ENCODE measurements at regions not wholly inside any gene's neighbourhood (a gene's known extent, or its start where the extent isn't known, plus 50 kb on each side); places are given as distances from the start of the nearest gene placed in this dataset.
A peak's percentile ranks its signal among the peaks of the same experiment; 100 is the strongest.

- Histone ChIP-seq H3K27me3 (peaks cover 16 to 25% of the 10 kb centered on the region in 2 donors), H3K27ac (no peak overlapping the region), H3K9me3 (no peaks in the 10 kb centered on the region), H3K36me3 (no peaks in the 10 kb centered on the region), H3K4me3 (no peak overlapping the region), H3K4me1 (peaks cover 0 to 4% (median 0%) of the 10 kb centered on the region in 4 donors)
- TF ChIP-seq CTCF (IDR thresholded peaks at IDR 0.05) (no peak), POLR2A (IDR thresholded peaks at IDR 0.05) (no peak)
- intact Hi-C loops (cut with DNase I), result no loop called here
- DNase-seq (no peak), ATAC-seq (no peak)
- 21% methylated on average over 2 of the region's 2 CpGs for WGBS (ENCODE audit: insufficient coverage, low coverage, low lambda C conversion rate, missing lambda C conversion rate)
These were observed 134.0 kb upstream of the ZIC3 start for GRCh38 chrX:137431693-137432488.

- ATAC-seq, result no peak
- TF ChIP-seq POLR2A (IDR thresholded peaks at IDR 0.05) (no peak), CTCF (IDR thresholded peaks at IDR 0.05) (no peak)
- Histone ChIP-seq H3K9me3 (no peaks in the 10 kb centered on the region), H3K36me3 (no peaks in the 10 kb centered on the region), H3K4me3 (no peak overlapping the region), H3K27me3 (peaks cover 16 to 30% of the 10 kb centered on the region in 2 donors), H3K27ac (no peak overlapping the region), H3K4me1 (peaks cover 0 to 4% (median 0%) of the 10 kb centered on the region in 4 donors)
- intact Hi-C loops (cut with DNase I), result no loop called here
- no peak for DNase-seq
These were observed 134.9 kb upstream of the ZIC3 start for GRCh38 chrX:137430984-137431475.

- Histone ChIP-seq H3K36me3 (no peaks in the 10 kb centered on the region), H3K27ac (no peak overlapping the region), H3K27me3 (peaks cover 16 to 30% of the 10 kb centered on the region in 2 donors), H3K4me3 (no peak overlapping the region), H3K4me1 (peaks cover 0 to 4% (median 0%) of the 10 kb centered on the region in 4 donors), H3K9me3 (no peaks in the 10 kb centered on the region)
- WGBS (ENCODE audit: insufficient coverage, low coverage, low lambda C conversion rate, missing lambda C conversion rate), result 17% methylated on average over 13 of the region's 17 CpGs
- TF ChIP-seq CTCF (IDR thresholded peaks at IDR 0.05) (no peak), POLR2A (IDR thresholded peaks at IDR 0.05) (no peak)
- intact Hi-C loops (cut with DNase I), result no loop called here
- ATAC-seq (no peak), DNase-seq (no peak)
These were observed 135.6 kb upstream of the ZIC3 start for GRCh38 chrX:137430301-137430700.

GRCh38 chrX:137428766-137429591, 136.9 kb upstream of the ZIC3 start:
- Histone ChIP-seq H3K36me3 (no peaks in the 10 kb centered on the region), H3K9me3 (no peaks in the 10 kb centered on the region), H3K27me3 (peaks cover 16 to 30% of the 10 kb centered on the region in 2 donors), H3K27ac (no peak overlapping the region), H3K4me3 (peak overlapping the region; percentile 35 to 43 (median 43)), H3K4me1 (peaks cover 0 to 4% (median 0%) of the 10 kb centered on the region in 4 donors)
- DNase-seq, result no peak
- WGBS (ENCODE audit: insufficient coverage, low coverage, low lambda C conversion rate, missing lambda C conversion rate), result 32% methylated on average over 26 of the region's 44 CpGs
- ATAC-seq, result no peak
- TF ChIP-seq POLR2A (IDR thresholded peaks at IDR 0.05), result no peak
- no peak for TF ChIP-seq CTCF (IDR thresholded peaks at IDR 0.05)
- intact Hi-C loops (cut with DNase I), result no loop called here

Measured in right lobe of liver (tissue), 6 donors.